ENCODE measurements at regions not wholly inside any gene's neighbourhood (a gene's known extent, or its start where the extent isn't known, plus 50 kb on each side); places are given as distances from the start of the nearest gene placed in this dataset.

- no peak for DNase-seq (ENCODE audit: low spot score)
These were observed 177.7 kb downstream of the DLL1 start for GRCh38 chr6:170113141-170113540.

GRCh38 chr6:170112583-170112860 lies 178.4 kb downstream of the DLL1 start:
- DNase-seq (ENCODE audit: low spot score) = no peak

DNA sequence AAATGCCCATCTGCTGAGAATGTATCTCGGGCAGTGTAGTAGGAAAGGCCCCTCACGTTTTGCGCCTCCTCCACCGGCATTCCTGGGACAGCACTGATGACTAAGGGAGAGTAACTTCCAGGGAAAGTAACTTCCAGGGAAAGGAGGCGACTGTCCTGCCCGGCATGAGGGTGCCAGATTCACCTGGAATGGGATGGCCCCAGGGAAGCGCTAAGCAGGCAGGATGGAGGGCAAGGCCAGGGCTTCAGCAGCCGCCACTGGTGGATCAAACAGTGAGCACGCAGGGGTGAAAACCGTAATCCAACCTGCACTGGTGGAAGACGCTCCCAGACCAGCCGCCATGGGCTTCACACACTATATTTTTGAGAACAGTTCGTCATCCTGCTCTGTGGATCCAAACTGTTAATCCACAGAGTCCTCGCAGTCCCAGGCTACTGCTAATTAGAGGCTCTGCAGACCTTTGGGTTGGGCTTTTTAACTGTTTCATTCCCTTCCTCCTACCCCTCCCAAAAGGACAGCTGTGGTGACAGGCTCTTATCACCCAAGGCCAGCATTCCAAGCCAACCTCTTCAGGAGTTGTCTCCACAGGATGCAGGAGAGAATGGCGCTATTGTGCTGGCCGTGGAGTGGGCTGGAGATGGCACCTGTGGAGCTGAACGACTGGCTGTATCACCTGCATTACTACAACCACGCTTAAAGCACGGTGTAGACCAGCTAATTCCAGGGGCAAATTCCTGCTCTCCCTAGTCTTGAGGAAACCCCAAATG lies 178.9 kb downstream of the DLL1 start:
- no peak for DNase-seq (ENCODE audit: low spot score)

- DNase-seq (ENCODE audit: low spot score) = no peak
These were observed 179.7 kb downstream of the DLL1 start for GRCh38 chr6:170111141-170111664.

GRCh38 chr6:170110201-170111140 lies 180.4 kb downstream of the DLL1 start:
- DNase-seq (ENCODE audit: low spot score) = no peak

DNA sequence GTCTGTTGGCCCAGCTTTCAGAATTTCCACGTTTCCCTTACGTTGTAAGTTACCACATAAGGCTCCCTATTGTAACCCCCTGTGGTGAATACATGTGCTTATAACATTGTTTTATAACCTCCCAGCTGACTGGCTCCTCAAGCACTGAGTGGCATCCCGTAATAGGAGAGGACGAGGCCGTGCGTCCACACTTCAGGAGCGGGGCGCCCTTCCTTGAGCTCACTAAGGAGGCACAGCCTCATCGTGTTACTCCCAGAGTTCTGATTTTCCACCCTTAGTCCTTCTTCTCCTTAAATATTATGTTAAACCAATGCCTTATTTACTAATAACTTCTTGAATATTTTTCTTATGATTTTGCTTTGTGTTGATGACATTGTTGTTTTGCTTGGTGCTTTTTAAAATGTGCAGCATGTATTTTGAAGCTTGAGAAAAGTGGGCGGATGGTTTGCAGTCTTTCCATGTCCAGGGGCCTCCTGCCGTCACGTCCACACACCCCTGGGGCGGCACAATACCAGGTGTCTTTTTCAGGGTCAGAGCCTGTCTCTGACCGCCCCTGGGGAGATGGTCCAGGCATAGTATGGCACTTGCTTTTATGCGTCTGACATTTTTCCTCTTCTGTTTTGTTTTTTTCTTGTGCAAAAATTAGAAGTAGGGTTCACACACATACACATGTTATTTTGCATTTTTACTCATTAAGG lies 181.8 kb downstream of the DLL1 start:
- DNase-seq (ENCODE audit: low spot score) = no peak

- no peak for DNase-seq (ENCODE audit: low spot score)
These were observed 182.4 kb downstream of the DLL1 start for GRCh38 chr6:170108456-170108855.

- DNase-seq (ENCODE audit: low spot score) = no peak
These were observed 183.2 kb downstream of the DLL1 start for GRCh38 chr6:170107606-170108222.

DNA sequence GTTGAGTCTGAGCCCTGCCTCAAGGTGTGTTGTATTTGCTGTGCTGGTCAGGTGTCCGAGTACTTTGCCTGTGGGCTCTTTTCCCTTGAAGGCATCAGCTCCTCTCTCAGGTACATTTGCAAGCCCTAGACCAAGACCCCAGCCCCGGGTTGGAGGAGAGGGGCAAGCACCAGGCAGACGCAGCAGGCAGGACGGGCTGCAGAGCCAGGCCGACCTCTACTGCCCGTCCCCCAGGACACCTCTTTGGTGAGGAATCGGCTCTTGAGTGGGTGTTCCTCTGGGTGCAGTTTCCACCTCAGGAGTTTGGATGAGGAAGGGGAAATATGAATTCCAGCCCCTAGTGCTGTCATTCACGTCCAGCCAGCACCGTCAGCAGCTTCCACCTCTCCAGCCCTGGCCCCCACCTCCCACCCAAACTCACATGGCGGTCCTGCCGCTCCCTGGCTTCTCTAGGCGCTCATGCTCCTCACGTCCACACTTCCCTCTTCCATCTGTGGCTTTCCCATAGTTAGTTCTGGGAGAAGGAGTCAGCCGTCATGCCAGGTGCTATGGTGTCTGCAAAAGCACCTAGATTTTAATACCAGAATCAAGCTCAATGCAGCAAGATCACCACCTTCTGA lies 183.9 kb downstream of the DLL1 start:
- no peak for DNase-seq (ENCODE audit: low spot score)

DNA sequence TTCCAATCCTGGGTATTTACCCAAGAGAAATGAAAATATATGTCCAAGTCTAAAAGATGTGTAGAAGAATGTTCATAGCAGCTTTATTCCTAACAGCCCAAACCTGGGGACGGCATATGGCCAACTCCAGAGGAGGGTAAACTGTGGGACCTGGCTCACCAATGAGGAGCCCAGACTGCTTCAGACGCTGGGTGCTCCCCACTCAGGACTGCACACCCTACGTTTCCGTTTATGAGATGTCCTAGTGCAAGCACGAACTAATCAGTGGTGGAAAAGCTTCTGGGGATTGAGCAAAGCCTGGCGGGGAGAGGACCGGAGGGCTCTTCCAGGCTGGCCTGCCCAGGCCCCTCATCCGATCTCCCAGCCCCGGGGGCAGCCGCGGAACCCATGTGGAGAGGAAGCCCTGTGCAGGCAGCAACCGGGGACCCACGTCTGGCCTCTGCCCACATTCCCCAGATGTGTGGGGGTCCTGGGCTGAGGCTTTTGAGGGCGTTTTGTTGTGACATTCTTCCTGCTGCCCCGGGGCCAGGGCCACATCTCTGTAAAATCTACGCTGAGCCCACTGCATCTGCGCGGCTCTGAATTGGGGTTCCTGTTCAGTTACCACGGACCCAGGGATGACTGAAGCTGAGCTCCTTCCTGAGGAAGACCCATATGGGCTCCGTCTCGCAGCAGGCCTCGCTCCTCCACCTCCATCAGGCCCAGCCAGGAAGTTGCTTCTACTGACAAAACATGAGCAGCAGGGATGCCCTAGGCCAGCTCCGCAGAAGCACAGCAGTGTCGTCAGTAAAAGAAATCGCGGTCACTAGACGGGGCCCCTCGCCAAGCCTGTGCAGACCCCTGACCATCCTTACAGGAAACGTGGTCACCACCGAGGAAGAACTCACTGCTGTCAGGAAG lies 188.0 kb downstream of the DLL1 start:
- no peak for DNase-seq (ENCODE audit: low spot score)

DNA sequence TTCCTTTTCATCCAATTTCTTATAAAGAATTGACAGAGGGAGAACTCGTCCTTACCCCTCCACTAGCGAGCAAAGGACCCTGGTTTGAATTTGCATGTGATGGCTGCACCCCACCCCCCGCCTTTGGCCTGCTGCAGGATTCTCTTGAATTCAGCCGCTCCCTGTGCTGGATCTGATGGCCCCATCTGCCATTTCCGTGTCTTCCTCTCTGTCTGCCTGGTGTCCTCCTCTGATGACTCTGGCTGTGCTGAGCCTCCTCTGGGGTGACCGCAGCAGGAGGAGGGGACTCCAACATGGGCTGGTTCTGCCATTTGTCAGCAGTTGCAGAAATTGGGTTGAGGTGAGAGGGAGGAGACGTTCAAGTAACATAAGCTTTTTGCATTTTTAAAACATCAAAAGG lies 188.8 kb downstream of the DLL1 start:
- DNase-seq (ENCODE audit: low spot score) = no peak

DNA sequence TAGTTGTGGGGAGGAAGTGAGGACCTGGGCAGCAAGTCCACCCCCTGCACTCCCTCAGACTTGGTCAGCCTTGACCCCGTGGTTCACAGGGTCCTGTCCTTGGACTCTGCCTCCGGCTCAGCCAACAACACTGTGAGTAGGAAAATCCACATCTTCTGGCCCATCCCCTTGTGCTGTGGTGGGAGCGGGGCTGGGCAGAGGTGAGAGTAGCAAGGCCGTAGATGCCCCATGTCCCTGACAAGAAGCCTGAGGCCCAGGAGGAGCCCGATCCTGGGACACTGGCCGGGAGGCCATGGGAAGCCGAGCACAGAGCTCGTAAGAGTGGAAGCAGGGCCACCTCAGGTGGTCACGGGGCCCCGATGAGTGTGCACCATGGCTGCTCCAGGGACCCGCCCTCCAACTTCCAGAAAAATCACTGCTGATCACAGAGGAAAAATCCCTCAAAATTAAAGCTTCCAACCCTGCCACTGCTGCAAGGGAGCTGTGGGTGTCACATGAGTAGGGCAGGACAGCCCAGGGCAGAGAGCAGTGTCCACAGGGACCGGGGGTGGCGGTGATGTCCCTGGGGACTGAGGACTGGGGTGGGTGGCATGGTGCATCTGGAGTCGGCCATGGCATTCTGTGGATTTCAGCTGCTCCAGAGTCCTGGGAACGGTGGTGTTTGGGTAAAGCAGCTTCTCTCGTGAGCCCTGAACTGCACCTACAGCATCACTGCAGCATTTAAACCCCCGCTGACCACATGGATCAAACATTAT lies 189.4 kb downstream of the DLL1 start:
- DNase-seq (ENCODE audit: low spot score) = no peak

- no peak for DNase-seq (ENCODE audit: low spot score)
These were observed 190.8 kb downstream of the DLL1 start for GRCh38 chr6:170100046-170100445.

DNA sequence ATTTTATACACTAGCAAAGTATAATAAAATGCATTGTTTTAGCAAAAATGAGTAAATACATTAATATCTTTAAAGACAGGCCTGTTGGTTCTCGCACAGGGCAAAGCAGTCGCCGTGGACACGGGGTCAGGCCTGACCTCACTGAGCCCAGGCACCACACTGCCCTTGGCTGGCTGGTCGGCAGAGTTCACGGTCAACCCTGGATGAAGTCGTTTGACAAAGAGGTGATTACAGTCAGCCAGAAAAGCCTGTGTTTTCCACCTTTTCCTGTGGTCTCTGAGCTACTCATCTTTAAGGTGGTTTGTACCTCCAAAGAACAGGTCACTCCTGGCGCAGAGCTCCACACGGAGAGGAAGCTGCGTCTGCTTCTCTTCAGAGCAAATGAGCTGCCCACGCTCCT lies 191.5 kb downstream of the DLL1 start:
- DNase-seq (ENCODE audit: low spot score) = no peak

GRCh38 chr6:170098428-170099170 lies 192.3 kb downstream of the DLL1 start:
- no peak for DNase-seq (ENCODE audit: low spot score)

- DNase-seq (ENCODE audit: low spot score) = no peak
These were observed 193.1 kb downstream of the DLL1 start for GRCh38 chr6:170097505-170098427.

- DNase-seq (ENCODE audit: low spot score) = no peak
These were observed 193.9 kb downstream of the DLL1 start for GRCh38 chr6:170096803-170097504.

Measured in hematopoietic multipotent progenitor cell treated with erythropoietin and hydrocortisone succinate and interleukin-3 and kit ligand, for 17 days (in vitro differentiated cells).